HepG2 (cell line): ENCODE measurements at regions not wholly inside any gene's neighbourhood (a gene's known extent, or its start where the extent isn't known, plus 50 kb on each side); places are given as distances from the start of the nearest gene placed in this dataset.

Experiments used
- FOXA3 ChIP-seq: IDR thresholded peaks from 2 replicates; pipeline ENCODE4 v1.6.1; 2016; ENCODE audit warnings: missing genetic modification reagents, missing compliant biosample characterization
- IKZF5 ChIP-seq: IDR thresholded peaks from 2 replicates; pipeline ENCODE4 v1.6.1; 2018; ENCODE audit warnings: missing genetic modification reagents, mild to moderate bottlenecking, missing compliant biosample characterization
- KDM3A ChIP-seq: IDR thresholded peaks from 2 replicates; pipeline ENCODE4 v1.6.1; 2018; ENCODE audit warnings: low read depth, missing compliant biosample characterization
- MEF2D ChIP-seq: sonication (generic); formaldehyde crosslinking; IDR thresholded peaks from 2 replicates; pipeline ENCODE4 v1.5.1; 2020; ENCODE audit warnings: mild to moderate bottlenecking, missing genetic modification reagents
- MXD3 ChIP-seq: IDR thresholded peaks from 2 replicates; pipeline ENCODE4 v1.6.1; 2016; ENCODE audit warnings: mild to moderate bottlenecking, missing biosample characterization, missing genetic modification reagents
- MYC ChIP-seq: sonication (generic); formaldehyde crosslinking; IDR thresholded peaks from 2 replicates; pipeline ENCODE4 v1.9.0; 2021; ENCODE audit warnings: missing genetic modification reagents, borderline replicate concordance
- NFE2 ChIP-seq: sonication (generic); formaldehyde crosslinking; IDR thresholded peaks from 2 replicates; pipeline ENCODE4 v1.4.0; 2020; ENCODE audit warnings: missing genetic modification reagents
- NFE2L2 ChIP-seq: fragments of 150-350 bp; IDR thresholded peaks from 2 replicates; pipeline ENCODE4 v1.6.1; 2014; ENCODE audit warnings: low read length
- NR2F2 ChIP-seq: IDR thresholded peaks from 2 replicates; pipeline ENCODE4 v1.6.1; 2012; ENCODE audit warnings: low read depth, inconsistent platforms, borderline replicate concordance
- PCBP2 ChIP-seq: fragments of 200-400 bp; formaldehyde crosslinking; optimal IDR thresholded peaks from 2 replicates; pipeline ENCODE3; 2018; ENCODE audit warnings: low read length, low read depth; ENCODE audit not compliant: poor library complexity, severe bottlenecking
- THAP8 ChIP-seq: sonication (generic); formaldehyde crosslinking; IDR thresholded peaks from 2 replicates; pipeline ENCODE4 v1.5.1; 2020; ENCODE audit warnings: missing genetic modification reagents, mild to moderate bottlenecking, borderline replicate concordance
- YEATS4 ChIP-seq: sonication (generic); formaldehyde crosslinking; IDR thresholded peaks from 2 replicates; pipeline ENCODE4 v1.4.0; 2020; ENCODE audit warnings: missing genetic modification reagents, borderline replicate concordance
- ZBTB10 ChIP-seq: sonication (generic); formaldehyde crosslinking; IDR thresholded peaks from 2 replicates; pipeline ENCODE4 v1.4.0; 2020; ENCODE audit warnings: missing genetic modification reagents, borderline replicate concordance
- ZBTB25 ChIP-seq: IDR thresholded peaks from 2 replicates; pipeline ENCODE4 v1.6.1; 2018; ENCODE audit warnings: missing genetic modification reagents
- ZC3H4 ChIP-seq: sonication (generic); formaldehyde crosslinking; IDR thresholded peaks from 2 replicates; pipeline ENCODE4 v1.4.0; 2020; ENCODE audit warnings: missing genetic modification reagents, borderline replicate concordance
- ZNF101 ChIP-seq: sonication (generic); formaldehyde crosslinking; IDR thresholded peaks from 2 replicates; pipeline ENCODE4 v1.4.0; 2020; ENCODE audit warnings: mild to moderate bottlenecking, low read depth, missing genetic modification reagents, borderline replicate concordance
- ZNF274 ChIP-seq: sonication (generic); formaldehyde crosslinking; IDR thresholded peaks from 2 replicates; pipeline ENCODE4 v1.5.1; 2020; ENCODE audit warnings: mild to moderate bottlenecking, missing genetic modification reagents
- ZNF3 ChIP-seq: IDR thresholded peaks from 2 replicates; pipeline ENCODE4 v1.7.0; 2017; ENCODE audit warnings: inconsistent platforms
- ZNF362 ChIP-seq: sonication (generic); formaldehyde crosslinking; IDR thresholded peaks from 2 replicates; pipeline ENCODE4 v1.4.0; 2020; ENCODE audit warnings: missing genetic modification reagents, mild to moderate bottlenecking, borderline replicate concordance
- ZNF567 ChIP-seq: sonication (generic); formaldehyde crosslinking; IDR thresholded peaks from 2 replicates; pipeline ENCODE4 v1.8.1; 2023; ENCODE audit warnings: mild to moderate bottlenecking, missing genetic modification reagents, borderline replicate concordance
- ZNF670 ChIP-seq: sonication (generic); formaldehyde crosslinking; IDR thresholded peaks from 2 replicates; pipeline ENCODE4 v1.8.0; 2022; ENCODE audit warnings: mild to moderate bottlenecking, missing genetic modification reagents, borderline replicate concordance
- ZNF775 ChIP-seq: sonication (generic); formaldehyde crosslinking; IDR thresholded peaks from 2 replicates; pipeline ENCODE4 v1.4.0; 2020; ENCODE audit warnings: missing genetic modification reagents, mild to moderate bottlenecking, moderate library complexity, borderline replicate concordance
- ZNF780A ChIP-seq: sonication (generic); formaldehyde crosslinking; IDR thresholded peaks from 2 replicates; pipeline ENCODE4 v1.8.0; 2022; ENCODE audit warnings: mild to moderate bottlenecking, missing genetic modification reagents, moderate library complexity

GRCh38 chr2:64400733-64401528 is 53.0 kb upstream of the LGALSL start (continued):
- TF ChIP-seq ZBTB10 (CRISPR knock-in tag) (no peak), PCBP2 (no peak), ZNF101 (CRISPR knock-in tag) (no peak), YEATS4 (CRISPR knock-in tag) (no peak), ZNF670 (no peak), ZNF362 (CRISPR knock-in tag) (no peak), ZNF567 (CRISPR knock-in tag) (no peak), ZNF3 (CRISPR knock-in tag) (no peak), ZNF775 (CRISPR knock-in tag) (no peak), ZNF274 (CRISPR knock-in tag) (0 out of 2 replicates have a peak, but pooled peaks have one; percentile 8), NFE2 (CRISPR knock-in tag) (no peak), ZC3H4 (CRISPR knock-in tag) (no peak), THAP8 (CRISPR knock-in tag) (no peak), MEF2D (CRISPR knock-in tag) (0 out of 2 replicates have a peak, but pooled peaks have one; percentile 10), KDM3A (CRISPR knock-in tag) (no peak; the same call in 1 of the 2 replicates), ZBTB25 (no peak), NR2F2 (no peak), ZNF780A (CRISPR knock-in tag) (no peak), NFE2L2 (no peak), MYC (no peak), FOXA3 (CRISPR knock-in tag) (peak; percentile 33; the same call in 1 of the 2 replicates), MXD3 (peak; percentile 58; the same call in 1 of the 2 replicates), IKZF5 (CRISPR knock-in tag) (0 out of 2 replicates have a peak, but pooled peaks have one; percentile 26)
